IMR-90 (cell line): ENCODE measurements at regions not wholly inside any gene's neighbourhood (a gene's known extent, or its start where the extent isn't known, plus 50 kb on each side); places are given as distances from the start of the nearest gene placed in this dataset.

Experiments
- CEBPB ChIP-seq: IDR thresholded peaks from 2 replicates; pipeline ENCODE4 v1.6.1; 2012; ENCODE audit warnings: low read depth, low read length, improper control_type of control experiment
- MAZ ChIP-seq: IDR thresholded peaks from 2 replicates; pipeline ENCODE4 v1.6.1; 2012; ENCODE audit warnings: low read depth, mild to moderate bottlenecking, low read length, improper control_type of control experiment, moderate library complexity, borderline replicate concordance
- MXI1 ChIP-seq: IDR thresholded peaks from 2 replicates; pipeline ENCODE4 v1.6.1; 2012; ENCODE audit warnings: low read depth, mild to moderate bottlenecking, low read length, moderate library complexity, borderline replicate concordance
- NFE2L2 ChIP-seq: fragments of 150-350 bp; IDR thresholded peaks from 2 replicates; pipeline ENCODE4 v1.6.1; 2016; ENCODE audit warnings: low read depth, mild to moderate bottlenecking, low read length
- POLR2A ChIP-seq: IDR thresholded peaks from 2 replicates; pipeline ENCODE4 v1.6.1; 2012; ENCODE audit warnings: mild to moderate bottlenecking, low read depth, low read length
- RAD21 ChIP-seq: IDR thresholded peaks from 2 replicates; pipeline ENCODE4 v1.6.1; 2012; ENCODE audit warnings: low read length, improper control_type of control experiment
- TF ChIP-seq, protein P1 (sequence below): conservative IDR thresholded peaks from 2 replicates; pipeline ENCODE4 v1.5.1; 2012; ENCODE audit warnings: mild to moderate bottlenecking, low read depth, low read length, improper control_type of control experiment
- TF ChIP-seq, protein P2 (sequence below): fragments of 150-350 bp; IDR thresholded peaks from 2 replicates; pipeline ENCODE4 v1.6.1; 2017; ENCODE audit warnings: mild to moderate bottlenecking, antibody characterized with exemption, low read length, low read depth

DNA sequence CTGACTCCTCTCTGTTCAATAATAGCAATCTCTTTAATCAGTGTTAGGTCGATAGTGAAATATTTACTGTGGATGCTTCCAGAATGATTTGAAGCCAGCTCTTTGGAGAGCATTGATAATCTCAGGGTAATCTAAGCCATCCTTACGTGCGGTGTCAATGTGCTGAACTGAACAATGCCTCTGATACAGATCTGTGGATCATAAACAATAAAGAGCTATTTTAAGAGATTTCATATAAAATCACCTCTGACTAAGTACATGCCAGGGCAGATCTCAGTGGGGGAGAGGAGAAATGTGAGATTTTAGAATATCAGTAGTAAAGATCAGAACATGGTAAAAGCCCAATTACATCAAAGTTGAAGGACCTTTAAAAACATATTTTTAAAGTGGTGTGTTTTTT is 319.3 kb upstream of the GBE1 start:
- TF ChIP-seq POLR2A, result no peak
- TF ChIP-seq, protein P1, sequence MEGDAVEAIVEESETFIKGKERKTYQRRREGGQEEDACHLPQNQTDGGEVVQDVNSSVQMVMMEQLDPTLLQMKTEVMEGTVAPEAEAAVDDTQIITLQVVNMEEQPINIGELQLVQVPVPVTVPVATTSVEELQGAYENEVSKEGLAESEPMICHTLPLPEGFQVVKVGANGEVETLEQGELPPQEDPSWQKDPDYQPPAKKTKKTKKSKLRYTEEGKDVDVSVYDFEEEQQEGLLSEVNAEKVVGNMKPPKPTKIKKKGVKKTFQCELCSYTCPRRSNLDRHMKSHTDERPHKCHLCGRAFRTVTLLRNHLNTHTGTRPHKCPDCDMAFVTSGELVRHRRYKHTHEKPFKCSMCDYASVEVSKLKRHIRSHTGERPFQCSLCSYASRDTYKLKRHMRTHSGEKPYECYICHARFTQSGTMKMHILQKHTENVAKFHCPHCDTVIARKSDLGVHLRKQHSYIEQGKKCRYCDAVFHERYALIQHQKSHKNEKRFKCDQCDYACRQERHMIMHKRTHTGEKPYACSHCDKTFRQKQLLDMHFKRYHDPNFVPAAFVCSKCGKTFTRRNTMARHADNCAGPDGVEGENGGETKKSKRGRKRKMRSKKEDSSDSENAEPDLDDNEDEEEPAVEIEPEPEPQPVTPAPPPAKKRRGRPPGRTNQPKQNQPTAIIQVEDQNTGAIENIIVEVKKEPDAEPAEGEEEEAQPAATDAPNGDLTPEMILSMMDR, result no peak
- TF ChIP-seq, protein P2, sequence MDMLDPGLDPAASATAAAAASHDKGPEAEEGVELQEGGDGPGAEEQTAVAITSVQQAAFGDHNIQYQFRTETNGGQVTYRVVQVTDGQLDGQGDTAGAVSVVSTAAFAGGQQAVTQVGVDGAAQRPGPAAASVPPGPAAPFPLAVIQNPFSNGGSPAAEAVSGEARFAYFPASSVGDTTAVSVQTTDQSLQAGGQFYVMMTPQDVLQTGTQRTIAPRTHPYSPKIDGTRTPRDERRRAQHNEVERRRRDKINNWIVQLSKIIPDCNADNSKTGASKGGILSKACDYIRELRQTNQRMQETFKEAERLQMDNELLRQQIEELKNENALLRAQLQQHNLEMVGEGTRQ, result no peak
- no peak for TF ChIP-seq CEBPB
- no peak for TF ChIP-seq RAD21
- TF ChIP-seq MXI1, result no peak
- no peak for TF ChIP-seq MAZ
- TF ChIP-seq NFE2L2, result no peak
